CD4-positive, alpha-beta T cell treated with Interleukin-17A for 1 hour (primary cell): ENCODE measurements at regions not wholly inside any gene's neighbourhood (a gene's known extent, or its start where the extent isn't known, plus 50 kb on each side); places are given as distances from the start of the nearest gene placed in this dataset.

Source experiments
- DNase-seq: peaks from one replicate; pipeline ENCODE4 v3.0.0-alpha.2; 2020

- DNase-seq, result no peak
Measured at GRCh38 chr10:4475827-4476490, 350.0 kb upstream of the AKR1E2 start.

- no peak for DNase-seq
Measured at GRCh38 chr10:4474829-4475228, 351.2 kb upstream of the AKR1E2 start.

- DNase-seq, result no peak
Measured at GRCh38 chr10:4473977-4474376, 352.0 kb upstream of the AKR1E2 start.

- DNase-seq, result no peak
Measured at GRCh38 chr10:4472190-4472904, 353.7 kb upstream of the AKR1E2 start.

GRCh38 chr10:4470231-4470835 is 355.7 kb upstream of the AKR1E2 start:
- no peak for DNase-seq

- DNase-seq, result no peak
Measured at GRCh38 chr10:4467481-4467880, 358.5 kb upstream of the AKR1E2 start.

- no peak for DNase-seq
Measured at GRCh38 chr10:4460267-4460666, 365.7 kb upstream of the AKR1E2 start.

GRCh38 chr10:4459531-4459930 is 366.5 kb upstream of the AKR1E2 start:
- DNase-seq, result no peak

GRCh38 chr10:4457597-4457996 is 368.4 kb upstream of the AKR1E2 start:
- no peak for DNase-seq

- DNase-seq, result no peak
Measured at GRCh38 chr10:4456776-4457175, 369.2 kb upstream of the AKR1E2 start.

- no peak for DNase-seq
Measured at GRCh38 chr10:4456279-4456678, 369.7 kb upstream of the AKR1E2 start.

GRCh38 chr10:4453950-4454349 is 372.1 kb upstream of the AKR1E2 start:
- DNase-seq, result no peak

- DNase-seq, result no peak
Measured at GRCh38 chr10:4453276-4453675, 372.7 kb upstream of the AKR1E2 start.

- no peak for DNase-seq
Measured at GRCh38 chr10:4450981-4451908, 374.8 kb upstream of the AKR1E2 start.

- DNase-seq, result no peak
Measured at GRCh38 chr10:4450169-4450568, 375.8 kb upstream of the AKR1E2 start.

GRCh38 chr10:4448030-4448429 is 378.0 kb upstream of the AKR1E2 start:
- DNase-seq, result no peak

- no peak for DNase-seq
Measured at GRCh38 chr10:4443419-4443818, 382.6 kb upstream of the AKR1E2 start.

- no peak for DNase-seq
Measured at GRCh38 chr10:4442296-4442695, 383.7 kb upstream of the AKR1E2 start.

GRCh38 chr10:4440260-4440659 is 385.7 kb upstream of the AKR1E2 start:
- no peak for DNase-seq

- DNase-seq, result no peak
Measured at GRCh38 chr10:4437791-4438190, 388.2 kb upstream of the AKR1E2 start.

GRCh38 chr10:4437061-4437460 is 388.9 kb upstream of the AKR1E2 start:
- DNase-seq, result no peak

- no peak for DNase-seq
Measured at GRCh38 chr10:4436103-4436502, 389.9 kb upstream of the AKR1E2 start.

- DNase-seq, result no peak
Measured at GRCh38 chr10:4434516-4435071, 391.4 kb upstream of the AKR1E2 start.
